HG03064 (cell line): ENCODE measurements at regions not wholly inside any gene's neighbourhood (a gene's known extent, or its start where the extent isn't known, plus 50 kb on each side); places are given as distances from the start of the nearest gene placed in this dataset.
"Not testable (repeated sequence)": the region's sequence is repeated elsewhere in the genome, so short reads cannot be mapped to it uniquely, and the experiment has no call there.

ENCODE experiments used
- ATAC-seq: cut with Tn5 transposase; IDR thresholded peaks from one replicate; pipeline ENCODE4 v1.9.1; 2021; ENCODE audit warnings: low read depth; ENCODE audit not compliant: unreplicated experiment

GRCh38 chr7:17083392-17084165 lies 201.8 kb upstream of the AGR3 start:
- no peak for ATAC-seq

- no peak for ATAC-seq
Observed at GRCh38 chr7:17084166-17084475, 202.3 kb upstream of the AGR3 start.

GRCh38 chr7:17085186-17085585 lies 203.4 kb upstream of the AGR3 start:
- no peak for ATAC-seq

GRCh38 chr7:17086403-17086802 lies 204.6 kb upstream of the AGR3 start:
- no peak for ATAC-seq

GRCh38 chr7:17090751-17091150 lies 207.7 kb upstream of the AHR start:
- ATAC-seq = no peak

- no peak for ATAC-seq
Observed at GRCh38 chr7:17093461-17093860, 205.0 kb upstream of the AHR start.

GRCh38 chr7:17094963-17095574 lies 203.4 kb upstream of the AHR start:
- no peak for ATAC-seq

- ATAC-seq = no peak
Observed at GRCh38 chr7:17095931-17096330, 202.5 kb upstream of the AHR start.

- ATAC-seq = no peak
Observed at GRCh38 chr7:17097668-17098297, 200.7 kb upstream of the AHR start.

GRCh38 chr7:17098515-17098914 lies 199.9 kb upstream of the AHR start:
- no peak for ATAC-seq

GRCh38 chr7:17099083-17099973 lies 199.1 kb upstream of the AHR start:
- no peak for ATAC-seq

- ATAC-seq = not testable (repeated sequence)
Observed at GRCh38 chr7:17099974-17100509, 198.4 kb upstream of the AHR start.

- ATAC-seq = no peak
Observed at GRCh38 chr7:17101207-17101696, 197.2 kb upstream of the AHR start.

GRCh38 chr7:17103170-17103569 lies 195.3 kb upstream of the AHR start:
- no peak for ATAC-seq

- no peak for ATAC-seq
Observed at GRCh38 chr7:17103984-17104383, 194.5 kb upstream of the AHR start.

- ATAC-seq = no peak
Observed at GRCh38 chr7:17104419-17104818, 194.0 kb upstream of the AHR start.

GRCh38 chr7:17105701-17106100 lies 192.8 kb upstream of the AHR start:
- ATAC-seq = no peak

- ATAC-seq = no peak
Observed at GRCh38 chr7:17108049-17108584, 190.3 kb upstream of the AHR start.

- no peak for ATAC-seq
Observed at GRCh38 chr7:17109020-17109419, 189.4 kb upstream of the AHR start.

- ATAC-seq = not testable (repeated sequence)
Observed at GRCh38 chr7:17113770-17114169, 184.7 kb upstream of the AHR start.
